H9 (cell line): ENCODE measurements at regions not wholly inside any gene's neighbourhood (a gene's known extent, or its start where the extent isn't known, plus 50 kb on each side); places are given as distances from the start of the nearest gene placed in this dataset.

Experiments
- DNase-seq: peaks from one replicate; pipeline ENCODE4 v3.0.0-alpha.2; 2017
- H2AFZ ChIP-seq: one replicate; pipeline ENCODE4 v1.6.1; 2013; ENCODE audit warnings: mild to moderate bottlenecking, low read length, control low read depth, moderate library complexity
- H2AK5ac ChIP-seq: 2 replicates; pipeline ENCODE4 v1.6.1; 2013; ENCODE audit warnings: low read length, control low read depth, mixed read lengths; ENCODE audit not compliant: insufficient read length
- H2BK120ac ChIP-seq: one replicate; pipeline ENCODE4 v1.6.1; 2013; ENCODE audit warnings: low read depth, mild to moderate bottlenecking, low read length, control low read depth, inconsistent platforms; ENCODE audit not compliant: poor library complexity, severe bottlenecking
- H2BK12ac ChIP-seq: 2 replicates; pipeline ENCODE4 v1.6.1; 2013; ENCODE audit warnings: low read length, control low read depth, mixed read lengths, low read depth; ENCODE audit not compliant: insufficient read length
- H2BK15ac ChIP-seq: 2 replicates; pipeline ENCODE4 v1.6.1; 2013; ENCODE audit warnings: low read depth, low read length, control low read depth
- H2BK20ac ChIP-seq: one replicate; pipeline ENCODE4 v1.6.1; 2013; ENCODE audit warnings: low read depth, mild to moderate bottlenecking, low read length, control low read depth, inconsistent platforms; ENCODE audit not compliant: poor library complexity, severe bottlenecking
- H2BK5ac ChIP-seq: 2 replicates; pipeline ENCODE4 v1.6.1; 2013; ENCODE audit warnings: low read length, control low read depth, mixed read lengths; ENCODE audit not compliant: insufficient read length
- H3K14ac ChIP-seq: 2 replicates; pipeline ENCODE4 v1.6.1; 2013; ENCODE audit warnings: low read length, control low read depth; ENCODE audit not compliant: insufficient read depth
- H3K18ac ChIP-seq: 2 replicates; pipeline ENCODE4 v1.6.1; 2013; ENCODE audit warnings: low read depth, mild to moderate bottlenecking, mixed read lengths, low read length, control low read depth; ENCODE audit not compliant: insufficient read length
- H3K23ac ChIP-seq: 2 replicates; pipeline ENCODE4 v1.6.1; 2013; ENCODE audit warnings: low read length, control low read depth, mixed read lengths, low read depth; ENCODE audit not compliant: insufficient read length
- H3K23me2 ChIP-seq: 2 replicates; pipeline ENCODE4 v1.6.1; 2013; ENCODE audit warnings: low read depth, mild to moderate bottlenecking, mixed read lengths, low read length, control low read depth; ENCODE audit not compliant: insufficient read length, poor library complexity, severe bottlenecking
- H3K27ac ChIP-seq: 2 replicates; pipeline ENCODE4 v1.5.1; 2013; ENCODE audit warnings: low read length, control low read depth, mixed read lengths, low read depth; ENCODE audit not compliant: insufficient read length
- H3K27me3 ChIP-seq: 2 replicates; pipeline ENCODE4 v1.6.1; 2013; ENCODE audit warnings: low read length, control low read depth, inconsistent platforms; ENCODE audit not compliant: insufficient read depth
- H3K4ac ChIP-seq: 2 replicates; pipeline ENCODE4 v1.6.1; 2013; ENCODE audit warnings: low read depth, mild to moderate bottlenecking, control low read depth, inconsistent platforms, low read length, moderate library complexity
- H3K4me1 ChIP-seq: 2 replicates; pipeline ENCODE4 v1.6.1; 2013; ENCODE audit warnings: low read length, control low read depth, inconsistent platforms; ENCODE audit not compliant: insufficient read depth
- H3K4me2 ChIP-seq: 2 replicates; pipeline ENCODE4 v1.6.1; 2013; ENCODE audit warnings: low read length, control low read depth, mixed read lengths; ENCODE audit not compliant: insufficient read length, insufficient read depth
- H3K56ac ChIP-seq: 2 replicates; pipeline ENCODE4 v1.6.1; 2013; ENCODE audit warnings: low read depth, mild to moderate bottlenecking, mixed read lengths, low read length, control low read depth; ENCODE audit not compliant: insufficient read length
- H3K79me1 ChIP-seq: 2 replicates; pipeline ENCODE4 v1.6.1; 2013; ENCODE audit warnings: low read depth, mild to moderate bottlenecking, moderate library complexity, low read length, control low read depth, inconsistent platforms; ENCODE audit not compliant: insufficient read depth, poor library complexity, severe bottlenecking
- H3K79me2 ChIP-seq: 2 replicates; pipeline ENCODE4 v1.6.1; 2013; ENCODE audit warnings: low read length, control low read depth, inconsistent platforms; ENCODE audit not compliant: insufficient read depth
- H3K9ac ChIP-seq: 2 replicates; pipeline ENCODE4 v1.6.1; 2013; ENCODE audit warnings: low read length, control low read depth, mixed read lengths; ENCODE audit not compliant: insufficient read length; ENCODE audit errors: extremely low read depth
- H3K9me3 ChIP-seq: one replicate; pipeline ENCODE4 v1.6.1; 2013; ENCODE audit warnings: low read depth, low read length, inconsistent platforms; ENCODE audit not compliant: control insufficient read depth
- H3T11ph ChIP-seq: one replicate; pipeline ENCODE4 v1.6.1; 2013; ENCODE audit warnings: mild to moderate bottlenecking, low read length, control low read depth, inconsistent platforms
- H4K20me1 ChIP-seq: one replicate; pipeline ENCODE4 v1.6.1; 2013; ENCODE audit not compliant: control insufficient read depth, insufficient read length, insufficient read depth
- H4K5ac ChIP-seq: 2 replicates; pipeline ENCODE4 v1.6.1; 2013; ENCODE audit warnings: low read depth, mild to moderate bottlenecking, mixed read lengths, low read length, control low read depth; ENCODE audit not compliant: insufficient read length
- H4K8ac ChIP-seq: replicated peaks from 2 replicates; pipeline ENCODE4 v1.6.1; 2013; ENCODE audit warnings: low read length, control low read depth, mixed read lengths, low read depth; ENCODE audit not compliant: insufficient read length
- H4K91ac ChIP-seq: 2 replicates; pipeline ENCODE4 v1.6.1; 2013; ENCODE audit warnings: low read depth, mild to moderate bottlenecking, moderate library complexity, mixed read lengths, low read length, control low read depth; ENCODE audit not compliant: insufficient read length
- H3K27ac Mint-ChIP-seq, 3 experiments: 2 replicates in 2 of 3; 3 replicates in 1 of 3; pipeline ENCODE4 v1.8.0; 2020 to 2021; ENCODE audit warnings: mixed read lengths in 3 of 3, mild to moderate bottlenecking in 1 of 3, moderate library complexity in 1 of 3
- H3K27me3 Mint-ChIP-seq: 2 replicates; pipeline ENCODE4 v1.8.0; 2021; ENCODE audit warnings: low read depth, mild to moderate bottlenecking, moderate library complexity, mixed read lengths
- H3K36me3 Mint-ChIP-seq, 3 experiments: 2 replicates in 2 of 3; 3 replicates in 1 of 3; pipeline ENCODE4 v1.8.0; 2020 to 2021; ENCODE audit warnings: low read depth in 3 of 3, mixed read lengths in 3 of 3; ENCODE audit not compliant: insufficient read depth in 1 of 3
- H3K4me1 Mint-ChIP-seq, 2 experiments: 2 replicates each; pipeline ENCODE4 v1.8.0; 2020; ENCODE audit warnings: mixed read lengths in 2 of 2
- H3K4me3 Mint-ChIP-seq, 2 experiments: 2 replicates in 1 of 2; 3 replicates in 1 of 2; pipeline ENCODE4 v1.8.0; 2020 to 2021; ENCODE audit warnings: mild to moderate bottlenecking in 2 of 2, mixed read lengths in 2 of 2, moderate library complexity in 1 of 2
- H3K9me3 Mint-ChIP-seq, 2 experiments: 2 replicates in 1 of 2; 3 replicates in 1 of 2; pipeline ENCODE4 v1.8.0; 2020; ENCODE audit warnings: mild to moderate bottlenecking in 2 of 2, mixed read lengths in 2 of 2, moderate library complexity in 1 of 2
- CTCF ChIP-seq: fragments of 200-600 bp; sonication (generic); conservative IDR thresholded peaks from 3 replicates; pipeline ENCODE4 v1.8.0; 2021; ENCODE audit warnings: antibody characterized with exemption, mild to moderate bottlenecking
- WGBS: extraction: QIAGEN DNeasy Blood & Tissue Kit; methylation state at CpG from one replicate; pipeline ENCODE4 v1.1.7; 2013; ENCODE audit warnings: missing lambda C conversion rate, low lambda C conversion rate, mixed read lengths; ENCODE audit not compliant: insufficient read length; ENCODE audit errors: extremely low coverage; 5-methylcytosine and 5-hydroxymethylcytosine counted together

GRCh38 chr20:10754824-10755223 is 81.0 kb upstream of the JAG1 start:
- H3K4me1 ChIP-seq: no peaks in the 10 kb centered on the region
- no peak overlapping the region for H2BK15ac ChIP-seq
- H3K9ac ChIP-seq: no peak overlapping the region
- H3K4me2 ChIP-seq: no peak overlapping the region
- H3K23me2 ChIP-seq: no peaks in the 10 kb centered on the region
- Mint-ChIP-seq H3K36me3 (no peaks in the 10 kb centered on the region), H3K9me3 (no peaks in the 10 kb centered on the region), H3K4me3 (no peak overlapping the region; a peak in 1 of 5 replicates), H3K4me1 (no peaks in the 10 kb centered on the region), H3K27ac (no peak overlapping the region), H3K27me3 (peaks cover 2% of the 10 kb centered on the region)
- no peak overlapping the region for H2BK5ac ChIP-seq
- H3K56ac ChIP-seq: no peak overlapping the region
- H4K5ac ChIP-seq: no peak overlapping the region
- no peak overlapping the region for H4K91ac ChIP-seq
- no peak overlapping the region for H2AK5ac ChIP-seq
- no peaks in the 10 kb centered on the region for H3K9me3 ChIP-seq
- no peak overlapping the region for H3K27ac ChIP-seq
- H3K23ac ChIP-seq: no peak overlapping the region
- no CpG with 5 or more reads among the region's 2 CpGs for WGBS
- no peak overlapping the region for H2AFZ ChIP-seq
- no peaks in the 10 kb centered on the region for H3K27me3 ChIP-seq
- no peak for TF ChIP-seq CTCF
- H3K79me1 ChIP-seq: no peaks in the 10 kb centered on the region
- no peak overlapping the region for H2BK20ac ChIP-seq
- H3K18ac ChIP-seq: no peak overlapping the region
- no peak overlapping the region for H2BK12ac ChIP-seq
- H4K8ac ChIP-seq: no peak overlapping the region
- no peak for DNase-seq
- no peak overlapping the region for H3K4ac ChIP-seq
- no peaks in the 10 kb centered on the region for H4K20me1 ChIP-seq
- H3T11ph ChIP-seq: no peak overlapping the region
- H3K14ac ChIP-seq: no peak overlapping the region
- no peak overlapping the region for H2BK120ac ChIP-seq
- no peaks in the 10 kb centered on the region for H3K79me2 ChIP-seq
